A549 (cell line): ENCODE measurements at regions not wholly inside any gene's neighbourhood (a gene's known extent, or its start where the extent isn't known, plus 50 kb on each side); places are given as distances from the start of the nearest gene placed in this dataset.

ENCODE experiments used
- ATAC-seq, 2 experiments: fragments of 200-7000 bp in 1 of 2; fragments of >200 bp in 1 of 2; cut with Nextera tagmentation in 1 of 2; cut with Tn5 transposase in 1 of 2; 3 replicates each; pipeline versions ENCODE4 v1.8.0 to v1.9.1; 2018 to 2020; ENCODE audit warnings: mild to moderate bottlenecking in 1 of 2, moderate library complexity in 1 of 2
- CTCF ChIA-PET: fragments of 300-600 bp; sonication (Branson Sonifier 250); formaldehyde crosslinking; extraction: SDS; loops from one replicate; lab custom pipeline; 2021; ENCODE audit warnings: antibody characterized with exemption, inconsistent platforms; lab: Yijun Ruan, JAX
- POLR2A ChIA-PET: fragments of 350-600 bp; formaldehyde crosslinking; extraction: SDS; loops from one replicate; lab custom pipeline; 2021; ENCODE audit warnings: antibody characterized with exemption, inconsistent platforms; lab: Yijun Ruan, JAX
- DNase-seq, 2 experiments: peaks; one replicate each; pipeline versions ENCODE4 v3.0.0 to v3.0.0-alpha.2; 2011 to 2016; ENCODE audit warnings: low read depth in 1 of 2, low spot score in 1 of 2
- FAIRE-seq: peaks from 2 replicates; lab custom pipeline; 2011; peaks lifted over from hg19 to GRCh38; lab: Jason Lieb, UNC
- H3K27ac ChIP-seq, 2 experiments: fragments of >200 bp; sonication (Bioruptor Twin); formaldehyde crosslinking; 3 replicates each; pipeline ENCODE4 v1.5.1; 2016 to 2017
- H3K4me1 ChIP-seq: fragments of >200 bp; sonication (Bioruptor Twin); formaldehyde crosslinking; 3 replicates; pipeline ENCODE4 v1.6.1; 2016
- H3K4me2 ChIP-seq: fragments of >200 bp; sonication (Bioruptor Twin); formaldehyde crosslinking; 3 replicates; pipeline ENCODE4 v1.6.1; 2016
- H3K4me3 ChIP-seq: fragments of >200 bp; sonication (Bioruptor Twin); formaldehyde crosslinking; 3 replicates; pipeline ENCODE4 v1.5.1; 2016
- H3K9me3 ChIP-seq: fragments of >200 bp; sonication (Bioruptor Twin); formaldehyde crosslinking; 3 replicates; pipeline ENCODE4 v1.6.1; 2016
- CHD2 ChIP-seq: fragments of 150-350 bp; IDR thresholded peaks from 2 replicates; pipeline ENCODE4 v1.6.1; 2014; ENCODE audit warnings: low read length; ENCODE audit not compliant: partially characterized antibody
- CHD4 ChIP-seq: fragments of 200-600 bp; sonication (generic); IDR thresholded peaks from 2 replicates; pipeline ENCODE4 v1.6.1; 2016; ENCODE audit warnings: antibody characterized with exemption, mild to moderate bottlenecking, borderline replicate concordance
- FOSL2 ChIP-seq, 2 experiments: fragments of 450-650 bp in 1 of 2; fragments of >200 bp in 1 of 2; sonication (Bioruptor Twin) in 1 of 2; formaldehyde crosslinking; IDR thresholded peaks; 2 replicates each; pipeline versions ENCODE4 v1.5.0 to v1.6.1; 2016 to 2020; ENCODE audit warnings: mild to moderate bottlenecking in 1 of 2, moderate library complexity in 1 of 2
- FOXS1 ChIP-seq: fragments of 250-450 bp; sonication (Bioruptor Pico); IDR thresholded peaks from 2 replicates; pipeline ENCODE4 v1.5.0; 2020; ENCODE audit warnings: mild to moderate bottlenecking, moderate library complexity
- GATA3 ChIP-seq: IDR thresholded peaks from 2 replicates; pipeline ENCODE4 v1.6.1; 2012; ENCODE audit warnings: borderline replicate concordance
- HEYL ChIP-seq: fragments of 250-450 bp; sonication (Bioruptor Pico); IDR thresholded peaks from 2 replicates; pipeline ENCODE4 v1.8.0; 2021; ENCODE audit warnings: mild to moderate bottlenecking, moderate library complexity
- HOXA7 ChIP-seq: fragments of 250-450 bp; sonication (Bioruptor Pico); IDR thresholded peaks from 2 replicates; pipeline ENCODE4 v1.5.0; 2020; ENCODE audit warnings: mild to moderate bottlenecking, moderate library complexity
- MAX ChIP-seq: IDR thresholded peaks from 2 replicates; pipeline ENCODE4 v1.6.1; 2012
- MYC ChIP-seq: IDR thresholded peaks from 2 replicates; pipeline ENCODE4 v1.6.1; 2012; ENCODE audit warnings: mild to moderate bottlenecking, inconsistent platforms, low read length, improper control_type of control experiment, borderline replicate concordance
- NPAS2 ChIP-seq: fragments of 250-450 bp; sonication (Bioruptor Pico); IDR thresholded peaks from 2 replicates; pipeline ENCODE4 v1.8.0; 2022; ENCODE audit warnings: mild to moderate bottlenecking, moderate library complexity, borderline replicate concordance
- PHF8 ChIP-seq: fragments of 200-600 bp; sonication (generic); IDR thresholded peaks from 2 replicates; pipeline ENCODE4 v1.6.1; 2016; ENCODE audit warnings: low read depth, mild to moderate bottlenecking, antibody characterized with exemption, moderate library complexity, borderline replicate concordance
- POLR2A ChIP-seq: IDR thresholded peaks from 2 replicates; pipeline ENCODE4 v1.6.1; 2012; ENCODE audit warnings: mild to moderate bottlenecking, low read length
- RARB ChIP-seq: fragments of 250-450 bp; sonication (Bioruptor Pico); IDR thresholded peaks from 2 replicates; pipeline ENCODE4 v1.8.0; 2021; ENCODE audit warnings: mild to moderate bottlenecking, moderate library complexity
- RCOR1 ChIP-seq: fragments of 150-350 bp; IDR thresholded peaks from 2 replicates; pipeline ENCODE4 v1.6.1; 2014; ENCODE audit warnings: antibody characterized with exemption, low read length, low read depth
- RFX5 ChIP-seq: fragments of 450-650 bp; IDR thresholded peaks from 2 replicates; pipeline ENCODE4 v1.7.1; 2014; ENCODE audit warnings: antibody characterized with exemption, mild to moderate bottlenecking, moderate library complexity
- RNF2 ChIP-seq: fragments of 200-600 bp; sonication (generic); IDR thresholded peaks from 2 replicates; pipeline ENCODE4 v1.6.1; 2016; ENCODE audit warnings: low read depth, mild to moderate bottlenecking, antibody characterized with exemption, moderate library complexity, borderline replicate concordance
- ZC3H11A ChIP-seq: fragments of 450-650 bp; IDR thresholded peaks from 2 replicates; pipeline ENCODE4 v1.6.1; 2014; ENCODE audit warnings: antibody characterized with exemption, mild to moderate bottlenecking
- ZFP36 ChIP-seq: fragments of 450-650 bp; IDR thresholded peaks from 2 replicates; pipeline ENCODE4 v1.6.1; 2014; ENCODE audit warnings: borderline replicate concordance; ENCODE audit not compliant: partially characterized antibody
- WGBS: methylation state at CpG from one replicate; pipeline ENCODE4 v1.1.6; 2017; ENCODE audit errors: missing lambda C conversion rate; 5-methylcytosine and 5-hydroxymethylcytosine counted together
- TF ChIP-seq, protein P1 (sequence below): fragments of 250-450 bp; sonication (Bioruptor Pico); IDR thresholded peaks from 2 replicates; pipeline ENCODE4 v1.5.0; 2021; ENCODE audit warnings: mild to moderate bottlenecking, moderate library complexity, borderline replicate concordance
- TF ChIP-seq, protein P2 (sequence below): IDR thresholded peaks from 2 replicates; pipeline ENCODE4 v1.6.1; 2012; ENCODE audit warnings: low read depth, borderline replicate concordance
- TF ChIP-seq, protein P3 (sequence below): fragments of >200 bp; sonication (Bioruptor Twin); formaldehyde crosslinking; IDR thresholded peaks from 3 replicates; pipeline ENCODE4 v1.5.1; 2016
- TF ChIP-seq, protein P4 (sequence below): fragments of >200 bp; sonication (Bioruptor Twin); formaldehyde crosslinking; IDR thresholded peaks from 2 replicates; pipeline ENCODE4 v1.6.1; 2016
- TF ChIP-seq, protein P5 (sequence below): fragments of 150-350 bp; IDR thresholded peaks from 2 replicates; pipeline ENCODE4 v1.6.1; 2014; ENCODE audit warnings: low read depth, mild to moderate bottlenecking, low read length
- TF ChIP-seq, protein P6 (sequence below): fragments of 200-600 bp; sonication (generic); IDR thresholded peaks from 2 replicates; pipeline ENCODE4 v1.6.1; 2016; ENCODE audit warnings: antibody characterized with exemption, mild to moderate bottlenecking, moderate library complexity

DNA sequence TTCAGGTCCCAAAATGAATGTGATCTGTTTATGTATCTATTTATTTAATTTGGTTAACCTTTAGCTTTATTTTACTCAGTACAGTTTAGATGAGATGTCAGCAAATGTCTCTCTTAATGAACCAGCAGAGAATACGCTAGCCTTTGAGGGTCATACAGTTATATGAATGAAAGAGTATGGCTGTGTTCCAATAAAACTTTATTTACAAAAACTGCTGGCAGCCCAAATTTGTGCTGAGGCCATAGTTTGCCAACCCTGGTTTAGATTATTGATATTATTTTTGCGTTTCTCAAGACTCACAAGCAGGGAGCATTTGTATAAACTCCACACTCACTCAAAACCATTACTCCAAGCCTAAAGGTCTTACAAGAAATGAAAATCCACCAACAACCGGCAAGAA lies 323.4 kb upstream of the NRP1 start (continued):
- TF ChIP-seq FOXS1 (CRISPR knock-in tag): no peak

- ChIA-PET CTCF (no interaction called here), POLR2A (no interaction called here)
- Histone ChIP-seq H3K27ac (peak overlapping the region; percentile 19 to 69; a peak in 4 of 6 replicates), H3K4me1 (peaks cover 35% of the 10 kb centered on the region), H3K9me3 (peaks cover 12% of the 10 kb centered on the region; the same call in 1 of the 3 replicates), H3K4me2 (peak overlapping the region; percentile 26), H3K4me3 (no peak overlapping the region)
- 42% methylated on average over 6 of the region's 6 CpGs for WGBS
- FAIRE-seq (no peak), ATAC-seq (peak in 1 of 2 experiments; percentile 75; a peak in 3 of 6 replicates), DNase-seq (peak in 1 of 2 experiments; percentile 67)
- TF ChIP-seq RFX5 (no peak), RCOR1 (no peak), POLR2A (no peak), RARB (no peak), HEYL (CRISPR knock-in tag) (no peak), FOSL2 (IDR thresholded peaks at IDR 0.05) (no peak), FOSL2 (CRISPR knock-in tag; IDR thresholded peaks at IDR 0.05) (no peak), CHD2 (no peak)
- TF ChIP-seq, protein P1, sequence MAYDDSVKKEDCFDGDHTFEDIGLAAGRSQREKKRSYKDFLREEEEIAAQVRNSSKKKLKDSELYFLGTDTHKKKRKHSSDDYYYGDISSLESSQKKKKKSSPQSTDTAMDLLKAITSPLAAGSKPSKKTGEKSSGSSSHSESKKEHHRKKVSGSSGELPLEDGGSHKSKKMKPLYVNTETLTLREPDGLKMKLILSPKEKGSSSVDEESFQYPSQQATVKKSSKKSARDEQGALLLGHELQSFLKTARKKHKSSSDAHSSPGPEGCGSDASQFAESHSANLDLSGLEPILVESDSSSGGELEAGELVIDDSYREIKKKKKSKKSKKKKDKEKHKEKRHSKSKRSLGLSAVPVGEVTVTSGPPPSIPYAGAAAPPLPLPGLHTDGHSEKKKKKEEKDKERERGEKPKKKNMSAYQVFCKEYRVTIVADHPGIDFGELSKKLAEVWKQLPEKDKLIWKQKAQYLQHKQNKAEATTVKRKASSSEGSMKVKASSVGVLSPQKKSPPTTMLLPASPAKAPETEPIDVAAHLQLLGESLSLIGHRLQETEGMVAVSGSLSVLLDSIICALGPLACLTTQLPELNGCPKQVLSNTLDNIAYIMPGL (CRISPR knock-in tag): no peak
These were observed 322.9 kb upstream of the NRP1 start for GRCh38 chr10:33657154-33657908.

- 90% methylated on average over 3 of the region's 3 CpGs for WGBS
- ATAC-seq: no peak
- TF ChIP-seq, protein P2, sequence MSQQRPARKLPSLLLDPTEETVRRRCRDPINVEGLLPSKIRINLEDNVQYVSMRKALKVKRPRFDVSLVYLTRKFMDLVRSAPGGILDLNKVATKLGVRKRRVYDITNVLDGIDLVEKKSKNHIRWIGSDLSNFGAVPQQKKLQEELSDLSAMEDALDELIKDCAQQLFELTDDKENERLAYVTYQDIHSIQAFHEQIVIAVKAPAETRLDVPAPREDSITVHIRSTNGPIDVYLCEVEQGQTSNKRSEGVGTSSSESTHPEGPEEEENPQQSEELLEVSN: no peak
- TF ChIP-seq, protein P3, sequence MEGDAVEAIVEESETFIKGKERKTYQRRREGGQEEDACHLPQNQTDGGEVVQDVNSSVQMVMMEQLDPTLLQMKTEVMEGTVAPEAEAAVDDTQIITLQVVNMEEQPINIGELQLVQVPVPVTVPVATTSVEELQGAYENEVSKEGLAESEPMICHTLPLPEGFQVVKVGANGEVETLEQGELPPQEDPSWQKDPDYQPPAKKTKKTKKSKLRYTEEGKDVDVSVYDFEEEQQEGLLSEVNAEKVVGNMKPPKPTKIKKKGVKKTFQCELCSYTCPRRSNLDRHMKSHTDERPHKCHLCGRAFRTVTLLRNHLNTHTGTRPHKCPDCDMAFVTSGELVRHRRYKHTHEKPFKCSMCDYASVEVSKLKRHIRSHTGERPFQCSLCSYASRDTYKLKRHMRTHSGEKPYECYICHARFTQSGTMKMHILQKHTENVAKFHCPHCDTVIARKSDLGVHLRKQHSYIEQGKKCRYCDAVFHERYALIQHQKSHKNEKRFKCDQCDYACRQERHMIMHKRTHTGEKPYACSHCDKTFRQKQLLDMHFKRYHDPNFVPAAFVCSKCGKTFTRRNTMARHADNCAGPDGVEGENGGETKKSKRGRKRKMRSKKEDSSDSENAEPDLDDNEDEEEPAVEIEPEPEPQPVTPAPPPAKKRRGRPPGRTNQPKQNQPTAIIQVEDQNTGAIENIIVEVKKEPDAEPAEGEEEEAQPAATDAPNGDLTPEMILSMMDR: no peak
- TF ChIP-seq FOXS1 (CRISPR knock-in tag) (no peak), RNF2 (no peak), GATA3 (no peak), NPAS2 (CRISPR knock-in tag) (no peak), HOXA7 (CRISPR knock-in tag) (no peak), PHF8 (no peak), MYC (no peak), MAX (no peak), CHD4 (no peak), ZC3H11A (no peak), ZFP36 (no peak)
- TF ChIP-seq, protein P4, sequence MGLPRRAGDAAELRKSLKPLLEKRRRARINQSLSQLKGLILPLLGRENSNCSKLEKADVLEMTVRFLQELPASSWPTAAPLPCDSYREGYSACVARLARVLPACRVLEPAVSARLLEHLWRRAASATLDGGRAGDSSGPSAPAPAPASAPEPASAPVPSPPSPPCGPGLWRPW: no peak
- TF ChIP-seq, protein P5, sequence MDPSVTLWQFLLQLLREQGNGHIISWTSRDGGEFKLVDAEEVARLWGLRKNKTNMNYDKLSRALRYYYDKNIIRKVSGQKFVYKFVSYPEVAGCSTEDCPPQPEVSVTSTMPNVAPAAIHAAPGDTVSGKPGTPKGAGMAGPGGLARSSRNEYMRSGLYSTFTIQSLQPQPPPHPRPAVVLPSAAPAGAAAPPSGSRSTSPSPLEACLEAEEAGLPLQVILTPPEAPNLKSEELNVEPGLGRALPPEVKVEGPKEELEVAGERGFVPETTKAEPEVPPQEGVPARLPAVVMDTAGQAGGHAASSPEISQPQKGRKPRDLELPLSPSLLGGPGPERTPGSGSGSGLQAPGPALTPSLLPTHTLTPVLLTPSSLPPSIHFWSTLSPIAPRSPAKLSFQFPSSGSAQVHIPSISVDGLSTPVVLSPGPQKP: no peak
- TF ChIP-seq, protein P6, sequence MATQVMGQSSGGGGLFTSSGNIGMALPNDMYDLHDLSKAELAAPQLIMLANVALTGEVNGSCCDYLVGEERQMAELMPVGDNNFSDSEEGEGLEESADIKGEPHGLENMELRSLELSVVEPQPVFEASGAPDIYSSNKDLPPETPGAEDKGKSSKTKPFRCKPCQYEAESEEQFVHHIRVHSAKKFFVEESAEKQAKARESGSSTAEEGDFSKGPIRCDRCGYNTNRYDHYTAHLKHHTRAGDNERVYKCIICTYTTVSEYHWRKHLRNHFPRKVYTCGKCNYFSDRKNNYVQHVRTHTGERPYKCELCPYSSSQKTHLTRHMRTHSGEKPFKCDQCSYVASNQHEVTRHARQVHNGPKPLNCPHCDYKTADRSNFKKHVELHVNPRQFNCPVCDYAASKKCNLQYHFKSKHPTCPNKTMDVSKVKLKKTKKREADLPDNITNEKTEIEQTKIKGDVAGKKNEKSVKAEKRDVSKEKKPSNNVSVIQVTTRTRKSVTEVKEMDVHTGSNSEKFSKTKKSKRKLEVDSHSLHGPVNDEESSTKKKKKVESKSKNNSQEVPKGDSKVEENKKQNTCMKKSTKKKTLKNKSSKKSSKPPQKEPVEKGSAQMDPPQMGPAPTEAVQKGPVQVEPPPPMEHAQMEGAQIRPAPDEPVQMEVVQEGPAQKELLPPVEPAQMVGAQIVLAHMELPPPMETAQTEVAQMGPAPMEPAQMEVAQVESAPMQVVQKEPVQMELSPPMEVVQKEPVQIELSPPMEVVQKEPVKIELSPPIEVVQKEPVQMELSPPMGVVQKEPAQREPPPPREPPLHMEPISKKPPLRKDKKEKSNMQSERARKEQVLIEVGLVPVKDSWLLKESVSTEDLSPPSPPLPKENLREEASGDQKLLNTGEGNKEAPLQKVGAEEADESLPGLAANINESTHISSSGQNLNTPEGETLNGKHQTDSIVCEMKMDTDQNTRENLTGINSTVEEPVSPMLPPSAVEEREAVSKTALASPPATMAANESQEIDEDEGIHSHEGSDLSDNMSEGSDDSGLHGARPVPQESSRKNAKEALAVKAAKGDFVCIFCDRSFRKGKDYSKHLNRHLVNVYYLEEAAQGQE: no peak
- FAIRE-seq: no peak
- Histone ChIP-seq H3K4me1 (peaks cover 21% of the 10 kb centered on the region; the same call in 2 of the 3 replicates), H3K9me3 (peaks cover 12% of the 10 kb centered on the region; the same call in 1 of the 3 replicates), H3K4me2 (no peak overlapping the region), H3K4me3 (no peak overlapping the region), H3K27ac (peak overlapping the region in 1 of 2 experiments; percentile 69; a peak in 3 of 6 replicates)
- ChIA-PET POLR2A (no interaction called here), CTCF (interaction anchor here (0.8 kb wide), 1 partner anchor 9 kb away, joined by 3 read pairs; no protein-coding TSS in a partner anchor)
- no peak for DNase-seq
These were observed 321.5 kb upstream of the NRP1 start for GRCh38 chr10:33655921-33656320.
